GM12878 (cell line): ENCODE measurements at regions not wholly inside any gene's neighbourhood (a gene's known extent, or its start where the extent isn't known, plus 50 kb on each side); places are given as distances from the start of the nearest gene placed in this dataset.

Experiments used
- ATAC-seq: fragments of 200-7000 bp; cut with Tn5 transposase; 3 replicates; pipeline ENCODE4 v1.9.1; 2020; ENCODE audit warnings: mild to moderate bottlenecking, moderate library complexity
- BruUV-seq: library from RNA; stranded (reverse); fragments of 400-500 nt; replicated peaks from 2 replicates; lab custom pipeline; 2021; lab: Mats Ljungman, UMichigan
- CTCF ChIA-PET: fragments of 300-600 bp; sonication (Branson Sonifier 250); formaldehyde crosslinking; extraction: SDS; loops from one replicate; lab custom pipeline; 2021; ENCODE audit warnings: inconsistent platforms; lab: Yijun Ruan, JAX
- POLR2A ChIA-PET: fragments of 350-600 bp; formaldehyde crosslinking; extraction: SDS; loops from one replicate; lab custom pipeline; 2021; ENCODE audit warnings: inconsistent platforms; lab: Charles Lee
- RAD21 ChIA-PET: fragments of 300-600 bp; sonication (Branson Sonifier 250); formaldehyde crosslinking; loops from one replicate; lab custom pipeline; 2023; ENCODE audit warnings: antibody characterized with exemption; ENCODE audit not compliant: unreplicated experiment; lab: Charles Lee
- SMC1A ChIA-PET: fragments of 300-600 bp; sonication (Branson Sonifier 250); formaldehyde crosslinking; loops from one replicate; lab custom pipeline; 2023; ENCODE audit not compliant: unreplicated experiment, uncharacterized antibody; lab: Charles Lee
- DNase-seq: peaks from one replicate; pipeline ENCODE4 v3.0.0-alpha.2; 2011; ENCODE audit warnings: low read depth, low spot score
- FAIRE-seq: peaks from 3 replicates; lab custom pipeline; 2011; peaks lifted over from hg19 to GRCh38; lab: Jason Lieb, UNC
- H2AFZ ChIP-seq: 2 replicates; pipeline ENCODE4 v1.6.0; 2011; ENCODE audit warnings: low read depth, low read length, control low read depth; ENCODE audit not compliant: control insufficient read depth
- H3K27ac ChIP-seq: 2 replicates; pipeline ENCODE4 v1.5.1; 2011; ENCODE audit warnings: control low read depth; ENCODE audit not compliant: control insufficient read depth, insufficient read depth
- H3K27me3 ChIP-seq, 2 experiments: replicated peaks in 1 of 2; 2 replicates each; pipeline versions ENCODE4 v1.6.0 to v1.6.1; 2011; ENCODE audit warnings: low read length in 1 of 2; ENCODE audit not compliant: control insufficient read depth in 2 of 2, insufficient read depth in 2 of 2
- H3K36me3 ChIP-seq, 2 experiments: 2 replicates each; pipeline ENCODE4 v1.5.1; 2011; ENCODE audit warnings: low read length in 1 of 2; ENCODE audit not compliant: control insufficient read depth in 2 of 2, insufficient read depth in 2 of 2
- H3K4me1 ChIP-seq: 2 replicates; pipeline ENCODE4 v1.6.1; 2011; ENCODE audit warnings: mild to moderate bottlenecking, low read length, moderate library complexity, mixed read lengths; ENCODE audit not compliant: control insufficient read depth, insufficient read depth
- H3K4me2 ChIP-seq: 2 replicates; pipeline ENCODE4 v1.6.0; 2011; ENCODE audit warnings: control low read depth; ENCODE audit not compliant: control insufficient read depth, insufficient read depth
- H3K4me3 ChIP-seq: fragments of 200-600 bp; sonication (generic); 2 replicates; pipeline ENCODE4 v1.5.1; 2016
- H3K79me2 ChIP-seq: 2 replicates; pipeline ENCODE4 v1.6.0; 2011; ENCODE audit warnings: low read length; ENCODE audit not compliant: control insufficient read depth, insufficient read depth
- H3K9ac ChIP-seq: 2 replicates; pipeline ENCODE4 v1.8.0; 2011; ENCODE audit warnings: low read length, control low read depth, mixed read lengths; ENCODE audit not compliant: control insufficient read depth, insufficient read depth
- H3K9me3 ChIP-seq: replicated peaks from 3 replicates; pipeline ENCODE4 v1.5.1; 2011; ENCODE audit warnings: mild to moderate bottlenecking, low read length; ENCODE audit not compliant: control insufficient read depth, insufficient read depth
- H4K20me1 ChIP-seq: 2 replicates; pipeline ENCODE4 v1.6.0; 2011; ENCODE audit not compliant: control insufficient read depth, insufficient read depth
- ATF7 ChIP-seq: fragments of 450-650 bp; IDR thresholded peaks from 2 replicates; pipeline ENCODE4 v1.6.1; 2016; ENCODE audit warnings: low read depth, mild to moderate bottlenecking
- BACH1 ChIP-seq: fragments of 450-650 bp; IDR thresholded peaks from 2 replicates; pipeline ENCODE4 v1.6.1; 2017; ENCODE audit warnings: mild to moderate bottlenecking, borderline replicate concordance
- BCL3 ChIP-seq: IDR thresholded peaks from 2 replicates; pipeline ENCODE4 v1.6.1; 2011; ENCODE audit warnings: borderline replicate concordance, low read depth, mild to moderate bottlenecking, moderate library complexity, low read length; ENCODE audit not compliant: insufficient read depth, poor library complexity, severe bottlenecking
- BRCA1 ChIP-seq: IDR thresholded peaks from 2 replicates; pipeline ENCODE4 v1.6.1; 2011; ENCODE audit warnings: low read depth, low read length, improper control_type of control experiment
- E2F8 ChIP-seq: fragments of 450-650 bp; IDR thresholded peaks from 2 replicates; pipeline ENCODE4 v1.6.1; 2018; ENCODE audit warnings: mild to moderate bottlenecking, low read depth, moderate library complexity; ENCODE audit not compliant: partially characterized antibody
- IKZF1 ChIP-seq: fragments of 450-650 bp; conservative IDR thresholded peaks from 2 replicates; pipeline ENCODE4 v1.6.1; 2017; ENCODE audit warnings: antibody characterized with exemption, mild to moderate bottlenecking
- JUNB ChIP-seq: IDR thresholded peaks from 2 replicates; pipeline ENCODE4 v1.6.1; 2016; ENCODE audit warnings: antibody characterized with exemption, mild to moderate bottlenecking
- MEF2B ChIP-seq: fragments of 450-650 bp; IDR thresholded peaks from 2 replicates; pipeline ENCODE4 v1.6.1; 2018; ENCODE audit warnings: mild to moderate bottlenecking, moderate library complexity; ENCODE audit not compliant: partially characterized antibody, poor library complexity, severe bottlenecking
- POLR2AphosphoS2 ChIP-seq: IDR thresholded peaks from 2 replicates; pipeline ENCODE4 v1.6.1; 2011; ENCODE audit warnings: low read depth, mild to moderate bottlenecking, low read length, improper control_type of control experiment, moderate library complexity
- POLR2AphosphoS5 ChIP-seq: IDR thresholded peaks from 2 replicates; pipeline ENCODE4 v1.6.1; 2011; ENCODE audit warnings: mild to moderate bottlenecking, low read length, inconsistent platforms
- POU2F2 ChIP-seq: IDR thresholded peaks from 3 replicates; pipeline ENCODE4 v1.6.1; 2011; ENCODE audit warnings: low read depth, mild to moderate bottlenecking, low read length, borderline replicate concordance
- RUNX3 ChIP-seq: IDR thresholded peaks from 2 replicates; pipeline ENCODE4 v1.6.1; 2012; ENCODE audit warnings: low read length, inconsistent platforms
- YBX1 ChIP-seq: fragments of 450-650 bp; IDR thresholded peaks from 2 replicates; pipeline ENCODE4 v1.6.1; 2016; ENCODE audit warnings: antibody characterized with exemption
- ZBTB33 ChIP-seq: fragments of 450-650 bp; IDR thresholded peaks from 2 replicates; pipeline ENCODE4 v1.6.1; 2017; ENCODE audit warnings: mild to moderate bottlenecking
- ZSCAN29 ChIP-seq: fragments of 450-650 bp; IDR thresholded peaks from 2 replicates; pipeline ENCODE4 v1.6.1; 2017; ENCODE audit warnings: mild to moderate bottlenecking, moderate library complexity
- ZZZ3 ChIP-seq: IDR thresholded peaks from 2 replicates; pipeline ENCODE4 v1.6.1; 2011; ENCODE audit warnings: low read depth; ENCODE audit not compliant: control insufficient read depth, insufficient read length
- WGBS: methylation state at CpG from one replicate; pipeline ENCODE4 v1.1.6; 2016; ENCODE audit warnings: low lambda C conversion rate; ENCODE audit not compliant: insufficient replicate concordance, insufficient coverage; ENCODE audit errors: missing lambda C conversion rate; 5-methylcytosine and 5-hydroxymethylcytosine counted together
- in situ Hi-C: fragments of 300-500 bp; cut with MboI; formaldehyde crosslinking; loops from 9 replicates; pipeline ENCODE4 v1.14.3; 2018; ENCODE audit warnings: mixed read lengths
- intact Hi-C: fragments of 100-400 bp; cut with micrococcal nuclease; formaldehyde crosslinking; loops from one replicate; pipeline ENCODE4 v1.14.2; 2022; ENCODE audit not compliant: unreplicated experiment
- TF ChIP-seq, protein P1 (sequence below): IDR thresholded peaks from 2 replicates; pipeline ENCODE4 v1.6.1; 2011; ENCODE audit warnings: low read depth, low read length, improper control_type of control experiment, borderline replicate concordance

- Histone ChIP-seq H3K4me3 (no peak overlapping the region), H4K20me1 (no peaks in the 10 kb centered on the region), H3K27ac (no peak overlapping the region), H3K79me2 (no peaks in the 10 kb centered on the region), H3K4me1 (peaks cover 10% of the 10 kb centered on the region), H3K9me3 (no peaks in the 10 kb centered on the region; the same call in 2 of the 3 replicates), H3K27me3 (no peaks in the 10 kb centered on the region), H2AFZ (no peak overlapping the region), H3K9ac (no peak overlapping the region), H3K4me2 (no peak overlapping the region), H3K36me3 (no peaks in the 10 kb centered on the region)
- CTCF ChIA-PET, result no interaction called here
- ATAC-seq (no peak), DNase-seq (no peak), FAIRE-seq (no peak)
- SMC1A ChIA-PET, result no interaction called here
- POLR2A ChIA-PET, result no interaction called here
- 73% methylated on average over 7 of the region's 7 CpGs for WGBS
- intact Hi-C loops (no loop called here), in situ Hi-C loops (loop anchor here (5.0 kb wide), 2 partner anchors 642 to 957 kb away; partner anchors contain the start of gene EDN1)
- RAD21 ChIA-PET, result no interaction called here
- BruUV-seq, result no TSS peak
- TF ChIP-seq BACH1 (no peak), IKZF1 (no peak), JUNB (no peak), YBX1 (no peak), ZZZ3 (no peak), BCL3 (no peak), POLR2AphosphoS2 (no peak), POLR2AphosphoS5 (no peak), ATF7 (no peak), ZBTB33 (no peak), ZSCAN29 (no peak), E2F8 (no peak), POU2F2 (no peak), MEF2B (no peak), RUNX3 (no peak), BRCA1 (no peak)
- TF ChIP-seq, protein P1, sequence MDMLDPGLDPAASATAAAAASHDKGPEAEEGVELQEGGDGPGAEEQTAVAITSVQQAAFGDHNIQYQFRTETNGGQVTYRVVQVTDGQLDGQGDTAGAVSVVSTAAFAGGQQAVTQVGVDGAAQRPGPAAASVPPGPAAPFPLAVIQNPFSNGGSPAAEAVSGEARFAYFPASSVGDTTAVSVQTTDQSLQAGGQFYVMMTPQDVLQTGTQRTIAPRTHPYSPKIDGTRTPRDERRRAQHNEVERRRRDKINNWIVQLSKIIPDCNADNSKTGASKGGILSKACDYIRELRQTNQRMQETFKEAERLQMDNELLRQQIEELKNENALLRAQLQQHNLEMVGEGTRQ, result no peak
These were observed 112.6 kb downstream of the TMEM170B start for GRCh38 chr6:11650025-11650696.
